HG03039 (cell line): ENCODE measurements at regions not wholly inside any gene's neighbourhood (a gene's known extent, or its start where the extent isn't known, plus 50 kb on each side); places are given as distances from the start of the nearest gene placed in this dataset.
A peak's percentile ranks its signal among the peaks of the same experiment; 100 is the strongest.

Experiments used
- ATAC-seq: cut with Tn5 transposase; IDR thresholded peaks from one replicate; pipeline ENCODE4 v1.9.1; 2021; ENCODE audit warnings: mild to moderate bottlenecking, moderate library complexity; ENCODE audit not compliant: unreplicated experiment

GRCh38 chr2:137823196-137823595 lies 141.1 kb upstream of the HNMT start:
- ATAC-seq = no peak

- ATAC-seq = no peak
These were observed 139.8 kb upstream of the HNMT start for GRCh38 chr2:137824501-137824900.

- ATAC-seq = peak; percentile 96
These were observed 137.6 kb upstream of the HNMT start for GRCh38 chr2:137826373-137827372.

- no peak for ATAC-seq
These were observed 135.6 kb upstream of the HNMT start for GRCh38 chr2:137828624-137829023.

- ATAC-seq = no peak
These were observed 135.0 kb upstream of the HNMT start for GRCh38 chr2:137829251-137829650.

GRCh38 chr2:137834760-137835379 lies 129.4 kb upstream of the HNMT start:
- no peak for ATAC-seq

GRCh38 chr2:137836671-137837070 lies 127.6 kb upstream of the HNMT start:
- ATAC-seq = no peak

- ATAC-seq = no peak
These were observed 126.4 kb upstream of the HNMT start for GRCh38 chr2:137837830-137838229.

GRCh38 chr2:137838255-137839092 lies 125.8 kb upstream of the HNMT start:
- peak; percentile 65 for ATAC-seq

- no peak for ATAC-seq
These were observed 121.8 kb upstream of the HNMT start for GRCh38 chr2:137842430-137842829.

- ATAC-seq = no peak
These were observed 121.3 kb upstream of the HNMT start for GRCh38 chr2:137842952-137843351.

- ATAC-seq = no peak
These were observed 118.9 kb upstream of the HNMT start for GRCh38 chr2:137845422-137845821.

- ATAC-seq = no peak
These were observed 117.3 kb upstream of the HNMT start for GRCh38 chr2:137846993-137847392.

GRCh38 chr2:137847443-137847842 lies 116.8 kb upstream of the HNMT start:
- no peak for ATAC-seq

- no peak for ATAC-seq
These were observed 106.4 kb upstream of the HNMT start for GRCh38 chr2:137857881-137858280.

- ATAC-seq = no peak
These were observed 101.6 kb upstream of the HNMT start for GRCh38 chr2:137862651-137863050.

GRCh38 chr2:137865954-137866540 lies 98.2 kb upstream of the HNMT start:
- ATAC-seq = peak; percentile 61

- no peak for ATAC-seq
These were observed 93.6 kb upstream of the HNMT start for GRCh38 chr2:137870682-137871081.

GRCh38 chr2:137872577-137872976 lies 91.7 kb upstream of the HNMT start:
- no peak for ATAC-seq

GRCh38 chr2:137873536-137874244 lies 90.6 kb upstream of the HNMT start:
- no peak for ATAC-seq
